GM23248 (cell line): ENCODE measurements at regions not wholly inside any gene's neighbourhood (a gene's known extent, or its start where the extent isn't known, plus 50 kb on each side); places are given as distances from the start of the nearest gene placed in this dataset.
"Not testable (repeated sequence)": the region's sequence is repeated elsewhere in the genome, so short reads cannot be mapped to it uniquely, and the experiment has no call there.

Source experiments
- DNase-seq: peaks from one replicate; pipeline ENCODE4 v3.0.0-alpha.2; 2015
- H2AFZ ChIP-seq: fragments of 200-600 bp; sonication (generic); 2 replicates; pipeline ENCODE4 v1.6.1; 2016; ENCODE audit warnings: antibody characterized with exemption
- H3F3A ChIP-seq: fragments of 200-600 bp; sonication (generic); 2 replicates; pipeline ENCODE4 v1.6.1; 2016; ENCODE audit warnings: mild to moderate bottlenecking, antibody characterized with exemption, mixed run types; ENCODE audit not compliant: insufficient read depth
- H3K27ac ChIP-seq: fragments of 200-600 bp; sonication (generic); 2 replicates; pipeline ENCODE4 v1.5.1; 2016; ENCODE audit warnings: mild to moderate bottlenecking
- H3K27me3 ChIP-seq: fragments of 200-600 bp; sonication (generic); replicated peaks from 2 replicates; pipeline ENCODE4 v1.6.1; 2016; ENCODE audit warnings: mild to moderate bottlenecking; ENCODE audit not compliant: insufficient read depth
- H3K36me3 ChIP-seq: fragments of 200-600 bp; sonication (generic); 2 replicates; pipeline ENCODE4 v1.6.1; 2016; ENCODE audit warnings: low read depth, mild to moderate bottlenecking
- H3K4me1 ChIP-seq: fragments of 200-600 bp; sonication (generic); 2 replicates; pipeline ENCODE4 v1.6.1; 2016; ENCODE audit warnings: mild to moderate bottlenecking; ENCODE audit not compliant: insufficient read depth
- H3K4me2 ChIP-seq: fragments of 200-600 bp; sonication (generic); one replicate; pipeline ENCODE4 v1.6.1; 2016; ENCODE audit warnings: mild to moderate bottlenecking; ENCODE audit not compliant: unreplicated experiment
- H3K4me3 ChIP-seq: fragments of 200-600 bp; sonication (generic); 2 replicates; pipeline ENCODE4 v1.5.1; 2016; ENCODE audit warnings: mild to moderate bottlenecking
- H3K79me2 ChIP-seq: fragments of 200-600 bp; sonication (generic); 2 replicates; pipeline ENCODE4 v1.6.1; 2016; ENCODE audit warnings: mild to moderate bottlenecking; ENCODE audit not compliant: insufficient read depth
- H3K9ac ChIP-seq: fragments of 200-600 bp; sonication (generic); 2 replicates; pipeline ENCODE4 v1.6.1; 2016; ENCODE audit warnings: mild to moderate bottlenecking
- H3K9me2 ChIP-seq: fragments of 200-600 bp; sonication (generic); 2 replicates; pipeline ENCODE4 v1.6.1; 2016; ENCODE audit warnings: mixed run types, mild to moderate bottlenecking, moderate library complexity; ENCODE audit not compliant: insufficient read depth
- H3K9me3 ChIP-seq: fragments of 200-600 bp; sonication (generic); one replicate; pipeline ENCODE4 v1.6.1; 2017; ENCODE audit warnings: low read depth
- H4K20me1 ChIP-seq: fragments of 200-600 bp; sonication (generic); 2 replicates; pipeline ENCODE4 v1.6.0; 2016; ENCODE audit not compliant: insufficient read depth
- EZH2 ChIP-seq: fragments of 200-600 bp; sonication (generic); IDR thresholded peaks from 2 replicates; pipeline ENCODE4 v1.6.1; 2018; ENCODE audit warnings: antibody characterized with exemption, mild to moderate bottlenecking; ENCODE audit not compliant: insufficient read depth, poor library complexity, severe bottlenecking
- EZH2phosphoT487 ChIP-seq: fragments of 200-600 bp; sonication (generic); IDR thresholded peaks from 2 replicates; pipeline ENCODE4 v1.6.1; 2018; ENCODE audit warnings: antibody characterized with exemption, moderate library complexity, mild to moderate bottlenecking, low read depth; ENCODE audit not compliant: insufficient read depth
- WGBS, 2 experiments: methylation state at CpG; one replicate each; pipeline ENCODE4 v1.1.6; 2015 to 2017; ENCODE audit warnings: low lambda C conversion rate in 2 of 2, low coverage in 1 of 2; ENCODE audit errors: missing lambda C conversion rate in 2 of 2; 5-methylcytosine and 5-hydroxymethylcytosine counted together
- in situ Hi-C: fragments of 300-500 bp; cut with MboI; formaldehyde crosslinking; loops from 2 replicates; pipeline ENCODE4 v1.15.0; 2020

DNA sequence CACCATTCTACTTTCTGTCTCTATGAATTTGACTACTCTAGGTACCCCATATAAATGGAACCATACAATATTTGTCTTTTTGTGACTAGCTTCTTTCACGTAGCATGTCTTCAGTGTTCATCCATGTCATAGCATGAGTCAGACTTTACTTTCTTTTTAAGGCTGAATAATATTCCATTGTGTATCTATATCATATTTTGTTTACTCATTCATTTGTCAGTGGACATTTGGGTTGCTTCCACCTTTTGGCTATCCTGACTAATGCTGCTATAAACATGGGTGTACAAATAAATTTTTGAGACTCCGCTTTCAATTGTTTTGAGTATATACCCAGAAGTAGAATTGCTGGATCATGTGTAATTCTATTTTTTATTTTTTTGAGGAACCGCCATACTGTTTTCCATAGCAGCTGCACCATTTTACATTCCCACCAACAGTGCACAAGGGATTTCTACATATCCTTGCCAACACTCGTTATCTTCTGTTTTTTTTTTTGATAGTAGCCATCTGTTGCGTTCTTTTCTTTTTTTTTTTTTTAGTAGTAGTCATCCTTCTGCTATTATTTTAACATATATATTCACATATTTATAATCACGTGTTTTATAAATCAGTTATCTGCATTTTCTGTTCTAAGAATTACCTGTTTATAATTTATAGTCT, 158.0 kb upstream of the MED14 start:
- no peak for DNase-seq
- Histone ChIP-seq H3F3A (no peaks in the 10 kb centered on the region), H3K9me3 (no peaks in the 10 kb centered on the region), H3K9ac (no peak overlapping the region), H3K27me3 (no peaks in the 10 kb centered on the region), H3K9me2 (no peaks in the 10 kb centered on the region), H2AFZ (no peak overlapping the region), H3K27ac (no peak overlapping the region), H4K20me1 (no peaks in the 10 kb centered on the region), H3K4me3 (no peak overlapping the region), H3K4me2 (no peak overlapping the region), H3K4me1 (no peaks in the 10 kb centered on the region), H3K36me3 (no peaks in the 10 kb centered on the region), H3K79me2 (no peaks in the 10 kb centered on the region)
- WGBS, 2 experiments, result 65 to 70% methylated on average over 5 to 6 of the region's 6 CpGs
- in situ Hi-C loops, result no loop called here
- TF ChIP-seq EZH2phosphoT487, result no peak
- no peak for TF ChIP-seq EZH2

DNA sequence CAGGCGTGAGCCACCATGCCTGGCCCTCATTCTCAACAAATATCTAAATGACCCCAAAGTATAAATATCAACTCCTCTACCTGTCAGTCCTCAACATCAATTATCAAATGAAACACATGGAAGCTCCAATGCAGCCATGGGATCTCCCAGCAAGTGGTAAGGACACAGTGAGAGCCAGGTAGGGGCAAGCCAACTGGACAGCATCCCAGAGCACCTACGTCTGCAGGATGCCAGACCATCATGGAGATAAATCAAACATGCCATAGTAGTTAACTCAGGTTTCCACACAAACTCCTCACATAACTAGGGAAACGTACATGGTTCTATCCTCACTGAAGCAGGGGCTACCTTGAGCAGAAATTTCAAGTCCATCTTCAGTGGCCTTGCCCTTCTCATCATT, 159.9 kb upstream of the MED14 start:
- no peak overlapping the region for H3K4me2 ChIP-seq
- WGBS, 2 experiments, result 45 to 71% methylated on average over 3 of the region's 3 CpGs
- in situ Hi-C loops, result no loop called here
- H3K4me1 ChIP-seq, result no peaks in the 10 kb centered on the region
- H3K9me3 ChIP-seq, result no peaks in the 10 kb centered on the region
- TF ChIP-seq EZH2phosphoT487 (no peak), EZH2 (no peak)
- no peak overlapping the region for H3K4me3 ChIP-seq
- H4K20me1 ChIP-seq, result no peaks in the 10 kb centered on the region
- no peaks in the 10 kb centered on the region for H3K27me3 ChIP-seq
- H3K79me2 ChIP-seq, result no peaks in the 10 kb centered on the region
- H3K9me2 ChIP-seq, result no peaks in the 10 kb centered on the region
- DNase-seq, result no peak
- H3K36me3 ChIP-seq, result no peaks in the 10 kb centered on the region
- no peak overlapping the region for H2AFZ ChIP-seq
- H3K27ac ChIP-seq, result no peak overlapping the region
- no peaks in the 10 kb centered on the region for H3F3A ChIP-seq
- H3K9ac ChIP-seq, result no peak overlapping the region

DNA sequence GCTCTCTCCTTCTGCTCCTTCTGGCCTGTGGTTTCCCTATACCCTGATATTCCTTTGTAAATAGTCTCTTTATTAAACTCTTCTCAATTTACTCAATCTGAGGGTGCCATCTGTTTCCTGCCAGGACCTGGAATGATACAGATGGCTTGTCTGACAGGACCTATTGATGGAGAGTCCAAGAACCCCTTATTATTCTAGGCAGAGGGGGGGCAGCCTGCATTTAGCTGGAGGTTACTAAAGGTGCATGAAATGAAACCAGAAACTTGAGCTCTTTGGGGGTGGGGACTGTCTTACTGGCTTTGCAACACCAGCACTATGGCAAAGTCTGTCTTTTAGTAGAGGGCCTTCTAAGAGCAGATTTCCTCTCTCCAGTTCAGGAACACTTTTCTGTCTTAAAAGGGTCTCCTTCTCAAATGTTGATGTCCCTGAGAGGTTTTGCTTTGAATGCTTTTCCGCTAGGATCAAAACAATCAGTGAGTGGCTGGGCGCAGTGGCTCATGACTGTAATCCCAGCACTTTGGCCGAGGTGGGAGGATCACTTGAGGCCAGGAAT, 162.5 kb upstream of the MED14 start:
- Histone ChIP-seq H3K36me3 (no peaks in the 10 kb centered on the region), H3K79me2 (no peaks in the 10 kb centered on the region), H3F3A (no peaks in the 10 kb centered on the region), H3K9me2 (no peaks in the 10 kb centered on the region), H3K9me3 (no peaks in the 10 kb centered on the region), H3K9ac (no peak overlapping the region), H3K4me1 (no peaks in the 10 kb centered on the region), H3K27ac (no peak overlapping the region), H2AFZ (no peak overlapping the region), H3K4me3 (no peak overlapping the region), H3K27me3 (no peaks in the 10 kb centered on the region), H4K20me1 (no peaks in the 10 kb centered on the region), H3K4me2 (no peak overlapping the region)
- WGBS, 2 experiments, result 96 to 97% methylated on average over 3 of the region's 3 CpGs
- DNase-seq, result no peak
- TF ChIP-seq EZH2 (no peak), EZH2phosphoT487 (no peak)
- in situ Hi-C loops, result no loop called here

DNA sequence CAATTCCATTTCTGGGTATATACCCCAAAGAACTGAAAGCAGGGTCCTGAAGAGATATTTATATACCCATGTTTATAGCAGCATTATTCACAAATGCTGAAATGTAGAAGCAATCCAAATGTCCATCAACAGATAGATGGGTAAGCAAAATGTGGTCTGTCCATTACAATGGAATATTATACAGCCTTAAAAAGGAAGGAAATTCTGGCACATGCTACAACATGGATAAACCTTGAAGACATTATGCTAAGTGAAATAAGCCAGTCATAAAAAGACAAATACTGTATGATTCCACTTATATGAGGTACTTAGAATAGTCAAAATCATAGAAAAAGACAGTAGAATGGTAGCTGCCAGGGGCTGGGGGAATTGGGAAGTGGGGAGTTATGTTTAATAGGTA, 169.4 kb upstream of the MED14 start:
- H3K27ac ChIP-seq, H4K20me1 ChIP-seq, DNase-seq, H3K9me2 ChIP-seq, H3K36me3 ChIP-seq, H2AFZ ChIP-seq, H3K79me2 ChIP-seq, H3K4me3 ChIP-seq, in situ Hi-C loops, H3K4me2 ChIP-seq, H3K27me3 ChIP-seq, H3F3A ChIP-seq, H3K9ac ChIP-seq, H3K9me3 ChIP-seq: not testable (repeated sequence)
- H3K4me1 ChIP-seq, result peaks cover 15% of the 10 kb centered on the region

GRCh38 chrX:40908026-40908425, 172.7 kb upstream of the MED14 start:
- H3K9ac ChIP-seq, result no peak overlapping the region
- H3K9me3 ChIP-seq, result no peaks in the 10 kb centered on the region
- no peaks in the 10 kb centered on the region for H4K20me1 ChIP-seq
- H3K27me3 ChIP-seq, result no peaks in the 10 kb centered on the region
- H3K79me2 ChIP-seq, result no peaks in the 10 kb centered on the region
- H2AFZ ChIP-seq, result no peak overlapping the region
- no peak overlapping the region for H3K4me2 ChIP-seq
- H3K9me2 ChIP-seq, result no peaks in the 10 kb centered on the region
- H3F3A ChIP-seq, result no peaks in the 10 kb centered on the region
- no peak overlapping the region; the same call in 1 of the 2 replicates for H3K27ac ChIP-seq
- 48 to 55% methylated on average over 7 of the region's 7 CpGs for WGBS, 2 experiments
- peak; percentile 58 for DNase-seq
- TF ChIP-seq EZH2 (no peak), EZH2phosphoT487 (no peak)
- in situ Hi-C loops, result no loop called here
- peaks cover 26% of the 10 kb centered on the region for H3K4me1 ChIP-seq
- no peaks in the 10 kb centered on the region for H3K36me3 ChIP-seq
- no peak overlapping the region for H3K4me3 ChIP-seq
